Immature natural killer cell (primary cell): ENCODE measurements at regions not wholly inside any gene's neighbourhood (a gene's known extent, or its start where the extent isn't known, plus 50 kb on each side); places are given as distances from the start of the nearest gene placed in this dataset.
A peak's percentile ranks its signal among the peaks of the same experiment; 100 is the strongest.
"Not testable (repeated sequence)": the region's sequence is repeated elsewhere in the genome, so short reads cannot be mapped to it uniquely, and the experiment has no call there.

Experiments used
- DNase-seq, 3 donors: peaks; one replicate each; pipeline ENCODE4 v3.0.0; 2022; ENCODE audit warnings: mixed read lengths in 1 of 3
- H3K27ac Mint-ChIP-seq, 6 donors: one replicate each; pipeline ENCODE4 v1.8.0; 2020; ENCODE audit warnings: mixed read lengths in 6 of 6, mild to moderate bottlenecking in 5 of 6, inconsistent platforms in 4 of 6, moderate library complexity in 3 of 6
- H3K27me3 Mint-ChIP-seq, 3 donors: one replicate each; pipeline ENCODE4 v1.8.0; 2020 to 2021; ENCODE audit warnings: low read depth in 3 of 3, mild to moderate bottlenecking in 3 of 3, mixed read lengths in 3 of 3, moderate library complexity in 3 of 3, inconsistent platforms in 1 of 3
- H3K36me3 Mint-ChIP-seq, 3 donors: one replicate each; pipeline ENCODE4 v1.8.0; 2020; ENCODE audit warnings: mixed read lengths in 3 of 3, inconsistent platforms in 2 of 3, mild to moderate bottlenecking in 2 of 3
- H3K4me1 Mint-ChIP-seq, 2 donors: one replicate each; pipeline ENCODE4 v1.8.0; 2020; ENCODE audit warnings: inconsistent platforms in 2 of 2, mild to moderate bottlenecking in 2 of 2, mixed read lengths in 2 of 2, moderate library complexity in 1 of 2
- H3K4me3 Mint-ChIP-seq, 5 donors: one replicate each; pipeline ENCODE4 v1.8.0; 2020; ENCODE audit warnings: mild to moderate bottlenecking in 5 of 5, mixed read lengths in 5 of 5, inconsistent platforms in 3 of 5, moderate library complexity in 3 of 5
- H3K9me3 Mint-ChIP-seq, 6 donors: one replicate each; pipeline ENCODE4 v1.8.0; 2020; ENCODE audit warnings: mild to moderate bottlenecking in 6 of 6, mixed read lengths in 6 of 6, inconsistent platforms in 4 of 6, moderate library complexity in 3 of 6

DNA sequence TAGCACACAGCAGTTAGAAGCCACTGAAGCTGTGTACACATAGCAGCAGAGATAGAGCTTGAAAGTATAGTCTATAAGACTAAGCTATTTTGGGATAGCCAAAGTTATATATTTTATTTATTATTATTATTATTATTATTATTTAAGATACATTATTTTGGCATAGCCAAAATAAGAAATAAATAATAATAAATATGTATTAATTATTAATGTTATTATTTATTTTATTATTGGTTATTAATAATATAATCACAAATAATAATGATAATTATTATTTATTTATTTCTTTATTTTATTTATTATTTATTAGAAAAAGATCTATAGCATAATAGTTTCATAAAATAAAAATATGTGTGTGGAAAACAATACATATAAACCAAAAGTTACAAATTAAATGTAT, 107.2 kb upstream of the FOXK1 start:
- H3K36me3 Mint-ChIP-seq = no peaks in the 10 kb centered on the region
- no peaks in the 10 kb centered on the region for H3K4me1 Mint-ChIP-seq
- H3K27ac Mint-ChIP-seq = no peak overlapping the region
- no peak for DNase-seq
- peaks cover 0 to 2% (median 0%) of the 10 kb centered on the region in 6 donors for H3K9me3 Mint-ChIP-seq
- peaks cover 3 to 6% (median 4%) of the 10 kb centered on the region in 3 donors for H3K27me3 Mint-ChIP-seq
- H3K4me3 Mint-ChIP-seq = no peak overlapping the region

DNA sequence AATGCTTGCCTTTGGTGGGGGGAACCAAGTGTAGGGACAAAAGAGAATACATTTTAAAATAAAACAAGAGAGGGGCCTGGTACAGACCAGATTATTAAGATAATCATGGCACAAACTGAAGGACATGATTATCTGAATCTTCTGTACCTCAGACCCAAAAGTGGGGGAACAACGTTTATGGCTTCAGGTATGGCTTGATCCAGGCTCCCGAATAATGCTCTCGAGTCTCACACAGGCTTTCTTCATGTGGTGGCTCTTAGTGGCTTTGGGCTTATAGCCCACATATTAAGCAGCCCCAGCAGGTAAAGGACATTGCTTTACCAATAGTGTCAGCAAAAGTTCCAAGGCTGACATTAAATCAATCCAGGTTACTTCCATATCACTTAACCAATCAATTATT, 106.8 kb upstream of the FOXK1 start:
- Mint-ChIP-seq H3K27ac (no peak overlapping the region), H3K36me3 (no peaks in the 10 kb centered on the region), H3K27me3 (peaks cover 2 to 6% (median 3%) of the 10 kb centered on the region in 3 donors), H3K4me3 (no peak overlapping the region), H3K4me1 (no peaks in the 10 kb centered on the region), H3K9me3 (peaks cover 0 to 2% (median 0%) of the 10 kb centered on the region in 6 donors)
- no peak for DNase-seq

DNA sequence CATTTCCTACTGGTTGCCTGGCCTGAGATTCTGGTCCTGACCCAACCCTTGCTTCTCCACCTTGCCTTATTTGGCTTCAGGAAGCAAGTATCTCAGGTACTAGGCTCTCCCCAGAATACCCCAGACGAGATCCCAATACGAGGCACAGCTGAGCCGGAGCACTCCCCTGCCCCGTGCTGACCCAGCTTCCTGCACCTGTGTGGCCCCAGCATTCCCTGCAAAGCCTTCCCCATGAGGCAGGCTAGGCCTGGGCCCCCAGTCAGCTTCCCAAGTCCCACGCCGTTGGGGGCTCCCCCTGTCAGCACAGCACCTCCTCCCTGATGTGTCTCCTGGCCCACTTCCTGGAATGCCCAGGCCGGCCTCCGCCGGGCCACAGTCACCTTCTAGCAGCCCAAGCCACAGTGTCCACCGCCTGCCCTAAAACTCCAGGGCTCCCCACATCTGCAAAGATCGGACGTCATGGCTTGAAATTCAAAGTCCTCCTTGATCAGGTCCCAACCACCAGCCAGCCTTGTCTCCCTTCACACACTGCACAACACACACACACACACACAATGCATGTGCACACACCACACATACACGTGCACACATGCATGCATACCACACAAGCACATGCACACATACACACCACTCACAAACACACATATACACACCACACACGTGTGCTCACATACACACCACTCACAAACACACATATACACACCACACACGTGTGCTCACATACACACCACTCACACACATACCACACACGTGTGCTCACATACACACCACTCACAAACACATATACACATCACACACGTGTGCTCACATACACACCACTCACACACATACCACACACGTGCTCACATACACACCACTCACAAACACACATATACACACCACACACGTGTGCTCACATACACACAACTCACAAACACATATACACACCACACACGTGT, 78.9 kb upstream of the FOXK1 start:
- Mint-ChIP-seq H3K4me3 (no peak overlapping the region), H3K27me3 (peaks cover 0 to 3% (median 2%) of the 10 kb centered on the region in 3 donors), H3K9me3 (no peaks in the 10 kb centered on the region), H3K27ac (no peak overlapping the region), H3K36me3 (no peaks in the 10 kb centered on the region), H3K4me1 (no peaks in the 10 kb centered on the region)
- DNase-seq = no peak

DNA sequence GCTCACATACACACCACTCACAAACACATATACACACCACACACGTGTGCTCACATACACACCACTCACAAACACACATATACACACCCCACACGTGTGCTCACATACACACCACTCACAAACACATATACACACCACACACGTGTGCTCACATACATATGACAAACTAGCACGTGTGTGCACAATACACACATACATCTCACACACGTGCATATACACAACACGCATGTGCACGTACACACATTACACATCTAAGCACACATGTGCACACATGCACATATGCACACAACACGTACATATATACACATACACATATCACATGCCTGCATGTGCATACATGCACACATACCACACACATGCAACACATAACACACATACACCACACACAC, 78.3 kb upstream of the FOXK1 start:
- Mint-ChIP-seq H3K36me3 (no peaks in the 10 kb centered on the region), H3K9me3 (no peaks in the 10 kb centered on the region), H3K27me3 (peaks cover 0 to 3% (median 2%) of the 10 kb centered on the region in 3 donors), H3K4me1 (no peaks in the 10 kb centered on the region), H3K27ac (no peak overlapping the region), H3K4me3 (no peak overlapping the region)
- DNase-seq = no peak

DNA sequence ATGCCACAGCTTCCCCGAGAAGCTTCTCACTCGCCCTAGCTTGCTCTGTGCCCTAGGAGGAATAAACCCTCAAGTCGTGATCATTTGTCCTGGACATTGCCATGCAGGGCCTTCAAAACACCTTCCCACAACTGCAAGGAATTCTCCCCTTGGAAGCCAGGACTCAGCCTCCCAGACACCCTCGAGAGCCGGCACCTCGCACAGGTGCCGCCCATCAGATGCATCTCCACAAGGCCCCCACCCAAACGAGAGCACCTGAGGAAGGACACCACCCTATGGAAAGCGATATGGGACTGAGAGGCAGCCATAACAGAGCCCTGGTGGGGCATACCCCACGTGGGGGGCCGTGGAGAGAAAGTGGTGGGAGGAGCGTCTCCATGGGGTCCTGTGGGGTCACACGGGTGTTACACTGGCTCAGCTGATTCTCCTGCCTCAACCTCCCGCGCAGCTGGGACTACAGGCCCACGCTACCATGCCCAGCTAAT, 77.6 kb upstream of the FOXK1 start:
- Mint-ChIP-seq H3K4me1 (no peaks in the 10 kb centered on the region), H3K36me3 (no peaks in the 10 kb centered on the region), H3K9me3 (no peaks in the 10 kb centered on the region), H3K27ac (no peak overlapping the region), H3K27me3 (peaks cover 0 to 3% (median 2%) of the 10 kb centered on the region in 3 donors), H3K4me3 (no peak overlapping the region)
- DNase-seq = no peak

DNA sequence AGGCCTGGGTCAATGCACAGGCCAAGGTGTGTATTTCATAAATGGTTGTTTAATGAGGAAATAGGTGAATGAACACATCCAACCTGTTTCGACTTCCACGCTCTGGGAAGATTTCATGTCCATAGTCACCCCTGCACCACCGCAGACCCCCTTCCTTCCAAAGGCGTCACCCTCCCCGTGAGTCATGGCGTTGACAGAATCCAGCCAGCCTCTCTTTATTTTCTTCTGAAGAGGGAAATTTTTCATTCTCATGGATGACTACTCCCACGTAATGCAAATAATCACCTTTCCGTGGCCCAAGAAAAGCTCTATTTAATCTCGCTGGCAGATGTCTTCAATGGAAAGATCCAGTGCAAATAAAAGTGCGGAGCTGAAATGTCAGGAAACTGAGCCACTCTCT, 75.3 kb upstream of the FOXK1 start:
- H3K9me3 Mint-ChIP-seq = no peaks in the 10 kb centered on the region
- H3K27me3 Mint-ChIP-seq = peaks cover 0 to 7% (median 4%) of the 10 kb centered on the region in 3 donors
- no peaks in the 10 kb centered on the region for H3K4me1 Mint-ChIP-seq
- no peak for DNase-seq
- H3K36me3 Mint-ChIP-seq = no peaks in the 10 kb centered on the region
- no peak overlapping the region for H3K4me3 Mint-ChIP-seq
- H3K27ac Mint-ChIP-seq = no peak overlapping the region

DNA sequence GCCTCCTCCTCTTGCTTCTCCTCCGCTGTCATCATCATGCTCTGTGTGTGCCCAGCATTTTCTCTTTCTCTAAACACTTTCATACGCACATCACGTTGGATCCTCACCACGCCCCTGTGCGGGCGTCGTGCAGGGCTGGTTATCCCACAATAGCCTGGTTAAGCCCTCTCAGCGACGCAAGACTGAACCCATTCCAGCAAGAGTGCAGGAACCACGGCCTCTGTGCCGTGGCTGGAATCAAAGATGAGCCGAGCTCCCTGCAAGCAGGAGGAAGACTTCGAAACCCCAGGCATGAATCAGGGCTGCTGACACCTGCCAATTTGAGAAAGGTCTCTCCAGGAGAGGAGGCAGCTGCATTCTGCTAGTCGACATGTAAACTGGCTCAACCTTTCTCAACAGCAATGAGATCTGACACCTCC, 74.8 kb upstream of the FOXK1 start:
- H3K27me3 Mint-ChIP-seq = peaks cover 0 to 7% (median 4%) of the 10 kb centered on the region in 3 donors
- no peak for DNase-seq
- no peaks in the 10 kb centered on the region for H3K4me1 Mint-ChIP-seq
- H3K36me3 Mint-ChIP-seq = no peaks in the 10 kb centered on the region
- H3K4me3 Mint-ChIP-seq = no peak overlapping the region
- H3K9me3 Mint-ChIP-seq = no peaks in the 10 kb centered on the region
- H3K27ac Mint-ChIP-seq = no peak overlapping the region

DNA sequence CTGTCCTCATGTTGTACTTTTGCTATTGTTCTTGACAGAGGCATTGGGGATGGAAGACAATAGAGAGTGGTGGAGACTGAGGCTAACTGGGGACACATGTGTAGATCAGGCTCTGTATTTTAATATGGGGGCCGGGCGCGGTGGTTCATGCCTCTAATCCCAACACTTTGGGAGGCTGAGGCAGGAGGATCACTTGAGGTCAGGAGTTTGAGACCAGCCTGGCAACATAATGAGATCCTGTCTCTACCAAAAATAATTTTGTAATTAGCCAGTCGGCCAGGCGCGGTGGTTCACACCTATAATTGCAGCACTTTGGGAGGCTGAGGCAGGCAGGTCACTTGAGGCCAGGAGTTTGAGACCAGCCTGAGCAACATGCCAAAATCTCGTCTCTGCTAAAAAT, 72.5 kb upstream of the FOXK1 start:
- not testable (repeated sequence) for H3K36me3 Mint-ChIP-seq, H3K9me3 Mint-ChIP-seq, H3K27ac Mint-ChIP-seq, H3K4me3 Mint-ChIP-seq, DNase-seq
- H3K4me1 Mint-ChIP-seq = peaks cover 12% of the 10 kb centered on the region in 2 donors
- peaks cover 0 to 12% (median 4%) of the 10 kb centered on the region in 3 donors for H3K27me3 Mint-ChIP-seq

DNA sequence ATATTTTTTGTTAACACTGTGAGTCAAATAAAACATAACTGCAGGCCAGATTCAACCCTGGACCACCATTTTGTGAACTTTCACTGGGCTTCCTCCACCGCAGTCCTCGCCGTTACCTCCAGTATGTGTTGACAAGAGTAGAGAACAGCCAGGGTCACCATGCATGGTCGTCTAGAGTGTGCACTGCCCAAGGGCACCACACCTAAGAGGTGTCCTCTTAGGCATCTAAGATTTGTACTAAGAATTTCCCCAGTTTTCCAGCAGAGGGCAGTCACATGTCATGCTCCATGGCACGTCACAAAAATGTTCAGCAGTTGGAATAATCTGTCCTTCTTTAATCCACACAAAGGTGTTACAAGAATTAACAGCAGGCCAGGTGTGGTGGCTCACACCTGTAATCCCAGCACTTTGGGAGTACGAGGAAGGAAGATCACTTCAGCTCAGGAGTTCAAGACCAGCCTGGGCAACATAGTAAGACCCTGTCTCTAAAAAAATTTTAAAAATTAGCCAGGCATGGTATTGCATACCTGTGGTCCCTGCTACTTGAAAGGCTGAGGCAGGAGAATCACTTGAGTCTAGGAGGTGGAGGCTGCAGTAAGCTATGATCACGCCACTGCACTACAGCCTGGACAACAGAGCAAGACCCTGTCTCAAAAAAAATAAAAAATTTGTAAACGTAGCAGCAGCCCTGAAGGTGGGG, 71.2 kb upstream of the FOXK1 start:
- no peaks in the 10 kb centered on the region for H3K36me3 Mint-ChIP-seq
- H3K4me1 Mint-ChIP-seq = peaks cover 12% of the 10 kb centered on the region in 2 donors
- peaks cover 0 to 10% (median 4%) of the 10 kb centered on the region in 3 donors for H3K27me3 Mint-ChIP-seq
- no peaks in the 10 kb centered on the region for H3K9me3 Mint-ChIP-seq
- H3K4me3 Mint-ChIP-seq = no peak overlapping the region
- H3K27ac Mint-ChIP-seq = no peak overlapping the region
- DNase-seq = peak; percentile 56 to 64 (median 61)

DNA sequence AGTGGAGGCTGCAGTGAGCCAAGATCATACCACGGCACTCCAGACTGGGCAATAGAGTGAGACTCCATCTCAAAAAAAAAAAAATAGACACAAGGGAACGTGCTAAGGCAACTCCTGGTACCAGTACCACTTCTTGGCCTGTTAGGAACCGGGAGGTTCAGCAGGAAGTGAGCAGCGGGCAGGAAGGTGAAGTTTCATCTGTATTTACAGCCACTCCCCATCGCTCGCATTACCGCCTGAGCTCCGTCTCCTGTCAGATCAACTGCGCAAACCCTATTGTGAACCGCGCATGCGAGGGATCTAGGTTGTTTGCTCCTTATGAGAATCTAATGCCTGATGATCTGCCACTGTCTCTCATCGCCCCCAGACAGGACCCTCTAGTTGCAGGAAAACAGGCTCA, 69.9 kb upstream of the FOXK1 start:
- DNase-seq = no peak
- H3K27me3 Mint-ChIP-seq = peaks cover 0 to 10% (median 4%) of the 10 kb centered on the region in 3 donors
- H3K9me3 Mint-ChIP-seq = no peaks in the 10 kb centered on the region
- peaks cover 12% of the 10 kb centered on the region in 2 donors for H3K4me1 Mint-ChIP-seq
- no peak overlapping the region for H3K4me3 Mint-ChIP-seq
- H3K27ac Mint-ChIP-seq = no peak overlapping the region
- H3K36me3 Mint-ChIP-seq = no peaks in the 10 kb centered on the region

DNA sequence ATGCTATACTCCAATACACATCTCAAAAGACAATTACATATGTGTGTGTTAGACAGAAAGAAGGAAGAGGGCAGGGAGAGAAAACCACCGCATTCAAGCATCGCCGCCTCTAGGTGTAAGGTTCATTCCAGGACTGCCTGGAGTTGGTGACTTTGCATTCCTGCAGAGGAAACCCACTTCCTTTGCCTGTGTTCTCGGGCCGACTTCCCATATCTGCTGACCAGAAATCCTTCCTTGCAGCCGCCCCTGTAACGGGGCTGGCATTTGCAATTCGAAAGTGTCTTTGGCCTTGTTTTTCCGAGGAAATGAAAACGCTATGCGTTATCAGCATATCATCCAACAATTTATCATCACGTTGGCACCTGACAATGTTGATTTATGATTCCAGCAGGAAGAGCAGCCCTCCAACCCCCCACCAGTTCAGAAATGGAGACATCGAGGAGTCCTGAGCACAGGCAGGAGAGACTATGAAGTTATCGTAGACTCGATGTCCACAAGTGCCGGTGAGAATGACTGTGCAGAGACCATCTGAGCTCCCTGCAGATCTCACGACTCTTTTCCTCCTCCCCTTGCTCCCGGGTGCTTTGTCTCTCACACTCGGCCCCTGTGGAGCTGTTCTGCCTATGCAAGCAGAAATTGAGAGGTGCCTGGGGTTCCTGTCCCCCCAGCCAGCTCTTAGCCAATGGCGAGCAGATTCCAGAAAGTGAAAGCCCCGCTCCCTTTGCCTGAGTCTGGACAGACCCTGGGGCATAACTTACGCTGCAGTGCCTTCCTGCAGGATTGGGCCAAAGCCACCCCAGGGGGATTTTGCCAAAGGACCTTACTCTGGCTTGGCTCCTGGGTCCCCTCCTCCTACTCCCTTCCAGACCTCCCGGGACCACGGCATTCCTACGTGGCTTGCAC, 68.9 kb upstream of the FOXK1 start:
- H3K36me3 Mint-ChIP-seq = no peaks in the 10 kb centered on the region
- peak overlapping the region in 2 of 6 donors; percentile 2 to 58 for H3K27ac Mint-ChIP-seq
- H3K4me1 Mint-ChIP-seq = peaks cover 12% of the 10 kb centered on the region in 2 donors
- H3K4me3 Mint-ChIP-seq = peak overlapping the region; percentile 28 to 68 (median 55)
- H3K9me3 Mint-ChIP-seq = no peaks in the 10 kb centered on the region
- peaks cover 0 to 11% (median 4%) of the 10 kb centered on the region in 3 donors for H3K27me3 Mint-ChIP-seq
- no peak for DNase-seq

DNA sequence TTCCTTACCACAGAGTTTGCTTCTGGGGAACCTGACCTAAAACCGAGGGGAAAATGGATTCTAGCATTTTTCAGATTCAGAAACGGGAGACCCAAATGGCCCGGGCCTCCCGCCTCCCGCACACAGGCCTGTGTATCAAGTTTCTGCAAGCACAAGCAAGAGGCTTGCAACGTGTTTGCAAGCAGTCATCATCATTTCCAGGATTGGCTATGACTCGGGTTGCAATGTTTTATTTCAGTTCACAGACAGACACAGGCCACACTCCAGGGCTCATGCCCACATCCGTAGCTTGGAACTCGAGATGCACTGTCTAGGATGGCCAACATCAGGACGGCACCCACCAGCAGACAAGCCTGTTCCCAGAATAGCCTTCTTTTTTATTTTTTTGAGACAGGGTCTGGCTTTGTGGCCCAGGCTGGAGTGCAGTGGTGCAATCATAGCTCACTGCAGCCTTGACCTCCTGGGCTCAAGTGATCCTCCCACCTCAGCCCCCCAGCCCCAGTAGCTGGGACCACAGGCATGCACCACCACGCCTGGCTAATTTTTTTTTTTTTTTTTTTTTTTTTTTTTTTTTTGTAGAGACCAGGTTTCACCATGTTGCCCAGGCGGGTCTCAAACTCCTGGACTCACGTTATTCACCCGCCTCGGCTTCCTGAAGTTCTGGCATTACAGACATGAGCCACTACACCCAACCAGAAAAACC, 68.1 kb upstream of the FOXK1 start:
- Mint-ChIP-seq H3K4me1 (peaks cover 12% of the 10 kb centered on the region in 2 donors), H3K27ac (no peak overlapping the region), H3K27me3 (peaks cover 0 to 12% (median 4%) of the 10 kb centered on the region in 3 donors), H3K4me3 (peak overlapping the region in 3 of 5 donors; percentile 28 to 68 (median 55)), H3K36me3 (no peaks in the 10 kb centered on the region), H3K9me3 (no peaks in the 10 kb centered on the region)
- DNase-seq = no peak

DNA sequence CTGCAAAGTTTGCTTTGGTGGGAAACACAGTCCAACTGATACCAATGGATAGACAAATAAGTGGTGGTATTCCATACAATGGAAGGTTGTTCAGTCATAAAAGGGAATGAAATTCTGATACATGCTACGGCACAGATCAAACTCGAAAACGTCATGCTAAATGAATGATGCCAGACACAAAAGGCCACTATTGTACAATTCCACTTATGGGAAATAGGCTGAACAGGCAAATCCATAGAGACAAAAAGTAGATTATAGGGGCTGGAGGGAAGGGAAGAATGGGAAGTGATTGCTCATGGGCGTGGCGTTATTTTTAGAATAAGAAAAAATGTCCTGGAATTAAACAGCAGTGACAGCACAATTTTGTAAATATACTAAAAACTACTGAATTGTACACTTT, 66.0 kb upstream of the FOXK1 start:
- Mint-ChIP-seq H3K4me1 (peaks cover 12% of the 10 kb centered on the region in 2 donors), H3K9me3 (no peaks in the 10 kb centered on the region), H3K4me3 (no peak overlapping the region), H3K36me3 (no peaks in the 10 kb centered on the region), H3K27ac (no peak overlapping the region), H3K27me3 (peaks cover 0 to 7% (median 4%) of the 10 kb centered on the region in 3 donors)
- no peak for DNase-seq
